Endometrium (tissue), 2 donors: ENCODE measurements at regions not wholly inside any gene's neighbourhood (a gene's known extent, or its start where the extent isn't known, plus 50 kb on each side); places are given as distances from the start of the nearest gene placed in this dataset.
"Not testable (repeated sequence)": the region's sequence is repeated elsewhere in the genome, so short reads cannot be mapped to it uniquely, and the experiment has no call there.

Experiments
- FAIRE-seq: peaks from 2 replicates; lab custom pipeline; 2012; peaks lifted over from hg19 to GRCh38; lab: Jason Lieb, UNC
- donor health status: control.
- donor health status: control.

- FAIRE-seq, result not testable (repeated sequence)
Measured at GRCh38 chr7:6939126-6939525, 113.1 kb upstream of the CCZ1B start.

DNA sequence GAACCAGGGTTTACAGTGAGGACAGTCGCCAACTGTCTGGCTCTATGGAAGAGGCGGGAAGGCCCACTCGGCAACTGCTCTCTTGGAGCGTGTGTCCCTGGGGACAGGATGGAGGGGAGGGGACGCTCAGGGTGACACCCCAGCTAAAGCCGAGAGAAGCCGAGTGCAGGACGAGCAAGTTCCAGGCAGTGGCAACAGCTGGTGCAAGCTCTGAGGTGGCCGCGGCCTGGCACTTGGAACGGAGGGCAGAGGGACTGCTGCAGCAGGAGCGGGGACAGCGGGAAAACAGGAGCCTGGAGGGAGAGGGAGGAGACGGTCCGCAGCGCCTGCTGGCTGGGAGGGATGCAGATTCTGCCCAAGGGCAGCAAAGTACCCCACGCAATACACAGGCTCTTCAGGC lies 113.8 kb upstream of the CCZ1B start:
- FAIRE-seq, result not testable (repeated sequence)

GRCh38 chr7:6946873-6947272 lies 120.8 kb upstream of the CCZ1B start:
- not testable (repeated sequence) for FAIRE-seq

DNA sequence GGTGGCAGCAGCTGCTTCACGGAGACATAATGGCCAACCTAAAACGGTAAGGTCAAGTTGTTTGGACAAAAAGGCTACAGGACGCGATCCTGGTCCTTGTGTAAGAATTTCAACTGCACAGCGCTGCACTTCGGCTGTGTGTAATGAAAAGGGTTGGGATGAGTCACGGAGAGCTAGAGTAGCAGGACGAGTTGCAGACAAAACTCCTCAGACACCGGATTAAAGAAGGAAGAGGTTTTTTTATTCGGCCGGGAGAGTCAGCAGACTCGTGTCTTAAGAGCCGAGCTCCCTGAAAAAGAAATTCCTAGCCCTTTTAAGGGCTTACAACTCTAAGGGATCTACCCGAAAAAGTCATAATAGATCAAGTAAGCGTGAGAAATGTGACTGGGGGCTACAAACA lies 124.2 kb upstream of the CCZ1B start:
- not testable (repeated sequence) for FAIRE-seq

DNA sequence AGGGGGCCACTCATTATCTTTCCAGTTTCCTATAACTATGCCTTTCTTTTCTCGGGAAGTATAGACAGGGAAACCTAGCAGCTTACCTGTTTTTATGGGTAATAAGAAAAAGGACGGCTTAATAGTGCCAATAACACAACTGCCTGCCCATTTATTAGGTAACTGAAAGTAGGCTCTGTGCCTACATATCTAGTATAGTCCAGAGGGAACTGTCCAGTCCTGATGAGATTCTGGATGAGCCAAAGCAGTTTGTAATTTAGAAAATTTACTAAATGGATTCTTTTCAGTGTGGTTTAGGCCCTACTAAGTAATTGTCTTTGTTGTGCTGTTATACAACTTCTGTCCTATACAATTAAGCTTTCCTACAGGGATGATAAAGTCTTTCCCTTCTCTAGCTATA lies 125.5 kb upstream of the CCZ1B start:
- FAIRE-seq, result not testable (repeated sequence)

DNA sequence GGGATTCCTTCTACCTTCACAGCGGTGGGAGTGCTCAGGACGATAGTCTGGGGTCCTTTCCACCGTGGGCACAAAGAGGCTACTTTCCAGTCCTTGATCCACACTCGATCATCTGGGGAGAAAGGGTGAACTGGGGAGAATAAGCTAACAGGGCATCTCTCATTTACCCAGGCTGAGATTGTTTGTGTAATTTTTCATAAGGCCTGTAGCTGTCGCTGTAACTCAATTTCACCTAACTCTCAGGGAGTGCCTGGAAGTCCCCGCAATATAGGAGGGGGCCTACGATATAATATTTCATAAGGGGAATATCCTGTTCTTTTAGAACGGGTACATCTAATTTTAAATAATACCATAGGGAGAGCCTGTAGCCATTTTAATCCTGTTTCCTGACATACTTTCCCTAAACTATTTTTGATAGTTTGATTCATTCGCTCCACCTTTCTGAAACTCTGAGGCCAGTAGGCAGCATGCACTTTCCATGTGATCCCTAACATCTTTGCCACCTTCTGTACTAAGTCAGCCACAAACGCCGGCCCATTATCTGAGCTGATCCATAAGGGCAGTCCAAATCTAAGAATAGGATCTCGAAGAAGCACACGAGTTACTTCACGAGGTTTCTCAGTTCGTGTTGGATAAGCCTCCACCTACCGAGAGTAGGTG lies 127.2 kb upstream of the CCZ1B start:
- not testable (repeated sequence) for FAIRE-seq

DNA sequence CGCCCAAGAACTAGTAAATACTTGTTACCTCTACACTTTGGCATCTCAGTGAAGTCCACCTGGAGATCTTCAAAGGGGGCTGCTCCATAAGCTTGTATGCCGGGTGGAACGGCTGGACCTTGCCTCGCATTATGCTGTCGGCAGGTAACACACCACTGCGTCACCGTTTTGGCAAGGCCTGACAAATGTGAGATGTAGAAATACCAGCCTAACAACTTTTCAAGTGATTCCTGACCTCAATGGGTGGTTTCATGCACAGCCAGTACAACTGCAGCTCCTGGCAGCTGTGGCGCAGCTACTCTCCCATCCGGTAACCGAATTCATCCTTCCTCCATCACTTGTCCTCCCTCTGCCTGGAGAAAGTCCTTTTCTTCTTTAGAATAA lies 127.7 kb upstream of the CCZ1B start:
- not testable (repeated sequence) for FAIRE-seq

- not testable (repeated sequence) for FAIRE-seq
Measured at GRCh38 chr7:6955385-6955784, 129.3 kb upstream of the CCZ1B start.

DNA sequence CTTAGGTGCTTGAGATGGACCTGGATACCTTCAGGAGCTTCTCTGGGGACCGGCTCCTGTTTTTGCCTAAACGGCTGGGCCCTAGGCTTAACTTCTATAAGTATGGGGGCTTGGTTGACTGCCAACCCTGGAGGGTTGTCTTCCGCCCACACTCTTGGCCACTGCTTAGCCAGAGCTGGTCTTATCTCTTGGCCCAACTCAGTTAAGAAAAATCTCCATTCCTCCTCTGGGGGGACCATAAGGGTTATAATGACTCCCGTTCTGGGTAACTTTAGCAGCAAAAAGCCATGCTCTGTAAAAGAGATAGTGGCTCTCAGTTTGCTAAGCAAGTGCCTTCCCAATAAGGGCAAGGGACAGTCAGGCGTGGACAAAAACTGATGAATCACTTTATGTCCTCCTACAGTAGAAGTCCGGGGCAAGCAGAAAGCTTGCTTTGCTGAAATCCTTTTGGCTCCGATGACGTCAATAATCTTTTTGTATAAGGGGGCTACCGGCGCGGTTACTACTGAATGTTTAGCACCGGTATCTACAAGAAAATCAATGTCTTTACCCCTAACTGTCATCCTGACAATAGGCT lies 130.0 kb upstream of the CCZ1B start:
- not testable (repeated sequence) for FAIRE-seq

DNA sequence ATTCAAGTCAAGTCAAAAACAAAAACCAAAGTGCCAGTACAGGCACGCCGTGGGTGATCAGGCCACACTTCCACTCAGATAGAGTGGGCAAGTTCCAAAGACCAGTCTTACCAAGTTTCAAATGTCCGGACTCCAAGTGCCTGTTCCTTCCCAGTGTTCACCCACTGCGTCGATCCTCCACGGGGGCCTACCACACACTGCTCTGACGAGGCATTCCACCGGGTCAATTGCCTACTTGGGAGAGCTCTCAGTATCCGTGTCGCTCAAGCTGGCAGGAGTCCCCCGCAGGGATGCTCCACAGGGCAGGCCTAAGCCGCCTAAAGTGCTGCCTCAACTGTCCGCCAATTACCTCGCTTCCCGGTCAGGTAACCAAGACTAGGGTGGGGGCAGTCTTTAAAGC lies 132.3 kb upstream of the CCZ1B start:
- not testable (repeated sequence) for FAIRE-seq

DNA sequence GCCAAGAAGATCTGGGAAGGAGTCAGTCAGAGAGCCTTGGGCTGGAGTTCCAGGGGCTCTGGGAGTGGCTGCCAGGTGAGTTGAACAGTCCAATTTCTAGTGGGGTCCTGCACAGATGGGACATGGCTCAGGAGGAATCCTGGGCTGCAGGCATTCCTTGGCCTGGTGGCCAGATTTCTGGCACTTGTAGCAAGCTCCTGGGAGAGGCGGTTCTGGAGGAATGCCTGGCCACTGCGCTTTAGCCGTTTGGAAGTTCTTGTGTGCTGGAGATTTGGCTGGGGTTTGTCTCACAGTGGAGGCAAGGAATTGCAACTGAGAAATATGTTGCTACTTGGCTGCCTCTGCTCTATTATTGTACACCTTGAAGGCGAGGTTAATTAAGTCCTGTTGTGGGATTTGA lies 133.9 kb upstream of the CCZ1B start:
- FAIRE-seq, result not testable (repeated sequence)

DNA sequence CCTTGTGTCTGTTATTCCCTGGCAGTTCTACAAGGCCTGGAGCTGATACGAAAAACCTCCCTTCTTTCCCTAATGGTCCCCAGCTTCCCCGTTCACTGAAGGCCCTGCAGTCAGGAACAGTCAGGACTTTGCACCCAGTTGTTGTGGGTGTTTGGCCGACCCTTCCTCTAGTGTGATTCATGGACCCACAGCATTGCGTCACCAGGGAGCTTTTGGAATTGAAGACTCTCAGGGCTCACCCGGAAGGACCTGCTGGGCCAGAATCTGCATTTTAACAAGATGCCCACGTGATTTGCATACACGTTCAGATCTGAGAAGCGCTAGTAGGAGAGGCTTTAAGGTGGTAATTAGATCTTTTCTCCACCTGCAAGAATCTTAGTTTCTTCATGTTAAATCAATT lies 136.8 kb upstream of the CCZ1B start:
- not testable (repeated sequence) for FAIRE-seq

GRCh38 chr7:6965051-6965450 lies 139.0 kb upstream of the CCZ1B start:
- FAIRE-seq, result not testable (repeated sequence)

DNA sequence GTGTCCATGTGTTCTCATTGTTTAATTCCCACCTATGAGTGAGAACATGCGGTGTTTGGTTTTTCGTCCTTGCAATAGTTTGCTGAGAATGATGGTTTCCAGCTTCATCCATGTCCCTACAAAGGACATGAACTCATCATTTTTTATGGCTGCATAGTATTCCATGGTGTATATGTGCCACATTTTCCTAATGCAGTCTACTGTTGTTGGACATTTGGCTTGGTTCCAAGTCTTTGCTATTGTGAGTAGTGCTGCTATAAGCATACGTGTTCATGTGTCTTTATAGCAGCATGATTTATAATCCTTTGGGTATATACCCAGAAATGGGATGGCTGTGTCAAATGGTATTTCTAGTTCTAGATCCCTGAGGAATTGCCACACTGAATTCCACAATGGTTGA lies 144.1 kb upstream of the CCZ1B start:
- not testable (repeated sequence) for FAIRE-seq

DNA sequence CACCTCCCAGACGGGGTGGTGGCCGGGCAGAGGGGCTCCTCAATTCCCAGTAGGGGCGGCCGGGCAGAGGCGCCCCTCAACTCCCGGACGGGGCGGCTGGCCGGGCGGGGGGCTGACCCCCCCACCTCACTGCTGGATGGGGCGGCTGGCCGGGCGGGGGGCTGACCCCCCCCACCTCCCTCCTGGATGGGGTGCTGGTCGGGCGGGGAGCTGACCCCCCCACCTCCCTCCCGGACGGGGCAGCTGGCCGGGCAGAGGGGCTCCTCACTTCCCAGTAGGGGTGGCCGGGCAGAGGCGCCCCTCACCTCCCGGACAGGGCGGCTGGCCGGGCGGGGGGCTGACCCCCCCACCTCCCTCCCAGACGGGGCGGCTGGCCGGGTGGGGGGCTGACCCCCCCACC lies 148.8 kb upstream of the CCZ1B start:
- FAIRE-seq, result not testable (repeated sequence)

GRCh38 chr7:6975346-6975745 lies 149.3 kb upstream of the CCZ1B start:
- FAIRE-seq, result not testable (repeated sequence)

DNA sequence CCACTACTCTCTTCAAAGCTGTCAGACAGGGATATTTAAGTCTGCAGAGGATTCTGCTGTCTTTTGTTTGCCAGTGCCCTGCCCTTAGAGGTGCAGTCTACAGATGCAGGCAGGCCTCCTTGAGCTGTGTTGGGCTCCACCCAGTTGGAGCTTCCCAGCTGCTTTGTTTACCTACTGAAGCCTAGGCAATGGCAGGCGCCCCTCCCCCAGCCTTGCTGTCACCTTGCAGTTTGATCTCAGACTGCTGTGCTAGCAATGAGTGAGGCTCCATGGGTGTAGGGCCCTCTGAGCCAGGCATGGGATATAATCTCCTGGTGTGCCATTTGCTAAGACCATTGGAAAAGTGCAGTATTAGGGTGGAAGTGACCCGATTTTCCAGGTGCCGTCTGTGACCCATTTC lies 151.3 kb upstream of the CCZ1B start:
- FAIRE-seq, result not testable (repeated sequence)

DNA sequence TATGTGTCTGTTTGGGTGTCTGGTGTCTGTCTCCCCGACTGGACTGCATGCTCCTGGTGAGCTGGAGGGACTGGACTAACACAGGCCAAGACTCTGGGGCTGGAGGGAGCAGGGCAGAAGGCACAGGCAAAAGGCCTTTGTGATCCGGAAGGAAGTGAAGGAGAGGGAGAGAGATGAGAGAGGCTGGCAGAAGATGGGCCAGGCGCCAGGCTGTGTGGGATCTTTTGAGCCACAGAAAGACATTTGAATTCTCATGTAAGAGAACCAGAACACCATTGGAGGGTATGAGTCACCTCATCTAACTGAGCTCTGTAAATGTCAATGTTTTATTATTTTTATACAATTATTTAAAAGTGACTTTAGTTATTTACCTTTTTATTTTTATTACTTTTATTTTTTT lies 152.3 kb upstream of the CCZ1B start:
- FAIRE-seq, result not testable (repeated sequence)

DNA sequence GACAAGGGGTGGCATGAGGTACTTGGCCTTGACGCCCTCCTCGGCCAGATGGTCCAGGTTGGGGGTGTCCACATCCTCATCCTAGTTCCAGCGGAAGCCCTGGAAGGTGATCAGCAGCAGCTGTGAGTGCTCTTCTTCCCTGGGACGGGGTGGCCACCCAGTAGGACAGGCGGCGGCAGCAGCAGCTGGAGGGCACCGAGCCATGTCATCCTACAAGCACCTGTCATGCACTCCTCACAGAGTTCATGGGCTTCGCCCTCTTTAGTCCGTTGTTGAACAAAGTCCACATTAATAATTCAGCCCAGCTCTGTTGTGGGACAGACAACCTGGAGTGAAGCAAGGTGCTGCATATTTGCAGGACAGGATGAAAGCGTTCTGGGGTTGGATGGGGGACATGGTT lies 153.4 kb upstream of the CCZ1B start:
- FAIRE-seq, result not testable (repeated sequence)

GRCh38 chr7:6982375-6982774 lies 156.3 kb upstream of the CCZ1B start:
- not testable (repeated sequence) for FAIRE-seq

DNA sequence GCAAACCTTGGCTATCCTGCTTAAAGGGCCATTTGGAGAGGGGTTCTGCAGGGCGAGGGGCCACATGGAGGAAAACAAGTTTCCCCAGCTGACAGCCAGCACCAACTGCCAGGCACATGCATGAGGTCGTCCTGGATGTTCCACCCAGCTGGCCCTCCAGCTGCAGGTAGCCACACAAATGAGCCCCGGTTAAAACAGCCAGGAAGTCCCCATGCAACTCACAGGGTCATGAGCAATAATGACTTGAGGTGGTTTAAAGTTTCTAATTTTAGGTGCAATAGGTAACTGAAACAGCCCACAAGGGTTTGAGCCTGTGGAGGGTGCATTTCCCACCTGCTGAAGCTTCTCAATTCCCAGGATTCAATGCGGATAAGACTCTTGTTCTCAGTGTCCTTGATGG lies 160.8 kb upstream of the CCZ1B start:
- FAIRE-seq, result not testable (repeated sequence)

DNA sequence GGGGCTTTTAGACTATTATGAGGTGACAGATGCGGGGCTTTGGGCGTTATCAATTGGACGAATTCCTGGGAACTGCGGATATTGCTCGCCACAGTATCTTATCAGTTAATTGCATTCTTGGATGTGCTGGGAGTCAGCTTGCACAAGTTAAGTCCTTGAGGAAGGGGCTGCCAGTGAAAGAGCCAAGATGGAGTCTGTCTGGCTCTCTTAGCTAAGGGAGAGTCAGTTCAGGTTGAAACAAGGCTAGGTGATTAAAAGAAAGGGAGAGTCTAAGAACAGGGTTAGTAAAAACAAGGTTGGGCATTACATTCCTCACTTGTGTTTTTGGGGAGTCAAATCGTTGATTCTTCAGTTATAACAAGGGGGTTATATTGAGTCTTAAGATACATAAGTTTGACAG lies 162.5 kb upstream of the CCZ1B start:
- FAIRE-seq, result not testable (repeated sequence)

DNA sequence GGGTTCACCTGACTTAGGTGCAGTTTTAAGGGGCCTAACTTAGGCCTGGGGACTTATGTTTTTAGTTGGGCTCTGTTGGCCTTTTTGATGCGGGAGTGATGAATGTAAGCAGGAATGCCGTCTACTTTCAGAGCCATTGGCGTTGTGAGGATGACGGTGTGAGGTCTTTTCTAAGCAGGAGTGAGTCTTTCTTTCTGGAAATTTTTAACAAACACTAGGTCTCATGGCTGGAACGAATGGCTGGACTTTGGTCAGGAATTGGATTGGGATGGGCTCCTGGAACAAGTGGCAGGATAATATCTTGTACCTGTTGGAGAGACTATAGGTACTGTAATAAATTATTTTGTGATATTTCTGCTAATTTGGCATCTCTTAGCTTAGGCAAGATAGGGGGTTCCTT lies 163.9 kb upstream of the CCZ1B start:
- not testable (repeated sequence) for FAIRE-seq
